ENCODE measurements at regions not wholly inside any gene's neighbourhood (a gene's known extent, or its start where the extent isn't known, plus 50 kb on each side); places are given as distances from the start of the nearest gene placed in this dataset.

DNA sequence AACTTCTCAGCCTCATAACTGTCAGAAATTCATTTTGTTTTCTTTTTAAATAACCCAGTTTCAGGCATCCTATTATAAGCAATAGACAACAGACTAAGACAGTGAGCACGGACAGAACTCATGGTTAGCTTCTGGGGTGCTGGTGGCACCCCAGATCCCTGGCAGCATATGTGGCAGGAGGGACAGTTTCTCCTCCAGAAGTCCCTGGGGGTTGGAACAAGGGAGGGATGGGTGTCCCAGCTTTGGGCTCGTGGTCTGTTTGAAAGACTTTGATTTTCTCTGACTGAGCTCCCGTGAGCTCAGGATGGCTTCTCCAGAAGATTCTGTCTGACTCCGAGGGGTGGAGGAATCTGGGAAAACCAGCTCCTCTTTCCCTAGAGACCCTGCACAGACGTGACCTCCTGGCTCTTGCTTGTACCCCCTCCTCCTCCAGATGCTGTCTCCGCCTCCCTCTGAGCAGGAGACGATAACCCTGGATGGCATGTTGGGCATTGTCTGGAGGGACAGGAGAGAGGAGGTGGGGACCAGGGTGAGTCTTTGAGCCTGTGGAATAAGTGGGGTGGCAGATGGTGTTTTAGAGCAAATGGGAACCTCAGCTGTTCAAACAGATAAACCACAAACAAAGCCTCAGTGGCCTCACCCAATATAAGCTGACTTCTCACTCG is 421.1 kb downstream of the GLRX3 start:
- no peak overlapping the region for H3K27ac ChIP-seq (ENCODE audit: low read depth, low read length, poor library complexity, severe bottlenecking)
- no peak for TF ChIP-seq EZH2 (IDR thresholded peaks at IDR 0.05; ENCODE audit: borderline replicate concordance, low read length)
- TF ChIP-seq, protein P1, sequence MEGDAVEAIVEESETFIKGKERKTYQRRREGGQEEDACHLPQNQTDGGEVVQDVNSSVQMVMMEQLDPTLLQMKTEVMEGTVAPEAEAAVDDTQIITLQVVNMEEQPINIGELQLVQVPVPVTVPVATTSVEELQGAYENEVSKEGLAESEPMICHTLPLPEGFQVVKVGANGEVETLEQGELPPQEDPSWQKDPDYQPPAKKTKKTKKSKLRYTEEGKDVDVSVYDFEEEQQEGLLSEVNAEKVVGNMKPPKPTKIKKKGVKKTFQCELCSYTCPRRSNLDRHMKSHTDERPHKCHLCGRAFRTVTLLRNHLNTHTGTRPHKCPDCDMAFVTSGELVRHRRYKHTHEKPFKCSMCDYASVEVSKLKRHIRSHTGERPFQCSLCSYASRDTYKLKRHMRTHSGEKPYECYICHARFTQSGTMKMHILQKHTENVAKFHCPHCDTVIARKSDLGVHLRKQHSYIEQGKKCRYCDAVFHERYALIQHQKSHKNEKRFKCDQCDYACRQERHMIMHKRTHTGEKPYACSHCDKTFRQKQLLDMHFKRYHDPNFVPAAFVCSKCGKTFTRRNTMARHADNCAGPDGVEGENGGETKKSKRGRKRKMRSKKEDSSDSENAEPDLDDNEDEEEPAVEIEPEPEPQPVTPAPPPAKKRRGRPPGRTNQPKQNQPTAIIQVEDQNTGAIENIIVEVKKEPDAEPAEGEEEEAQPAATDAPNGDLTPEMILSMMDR (IDR thresholded peaks at IDR 0.05; ENCODE audit: low read length), result no peak
- H3K4me2 ChIP-seq (ENCODE audit: low read length), result no peak overlapping the region

DNA sequence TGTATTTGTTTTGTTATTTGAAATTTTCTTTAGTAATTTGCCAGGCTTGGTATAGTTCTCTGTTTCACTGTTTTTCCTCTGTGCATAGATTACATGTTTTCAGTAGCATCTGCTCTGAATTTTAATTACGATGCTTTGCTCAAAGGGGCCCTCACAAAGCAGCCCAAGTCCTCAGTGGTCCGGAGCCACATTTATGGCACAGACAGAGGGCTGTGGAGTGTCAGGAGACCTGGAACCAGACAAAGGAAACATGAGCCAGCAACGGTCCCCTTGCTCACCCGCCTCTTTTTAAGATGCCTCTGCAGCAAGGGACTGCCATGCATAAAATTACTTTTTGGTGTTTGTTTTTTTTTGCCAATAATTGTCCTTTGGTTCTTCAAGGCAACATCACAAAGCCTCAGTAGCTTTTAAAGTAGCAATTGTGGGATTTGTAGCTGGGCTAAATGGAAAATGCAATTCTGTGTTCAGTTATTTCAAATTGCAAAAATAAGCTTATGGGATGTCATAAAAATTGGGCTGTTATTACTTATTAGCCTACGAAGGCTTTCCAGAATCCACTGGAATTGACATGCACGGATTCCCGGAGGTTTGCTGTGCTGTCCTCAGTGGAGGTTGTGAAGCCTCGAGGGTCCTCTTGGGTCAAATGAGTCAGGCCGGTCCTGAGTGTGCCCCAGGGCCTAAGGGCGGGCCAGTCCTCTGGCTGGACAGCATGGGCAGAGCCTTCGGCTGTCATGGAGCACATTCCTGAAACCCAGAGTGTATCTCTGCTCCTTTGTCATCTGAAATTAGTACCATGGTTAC is 422.8 kb downstream of the GLRX3 start:
- no peaks in the 10 kb centered on the region for H4K20me1 ChIP-seq (ENCODE audit: insufficient read depth, low read length)
- no peaks in the 10 kb centered on the region for H3K36me3 ChIP-seq (ENCODE audit: insufficient read depth, low read length)
- no peak overlapping the region for H2AFZ ChIP-seq (ENCODE audit: low read length)
- no peak overlapping the region for H3K27ac ChIP-seq (ENCODE audit: low read depth, low read length, poor library complexity, severe bottlenecking)
- H3K27me3 ChIP-seq (ENCODE audit: insufficient read depth, low read length), result no peaks in the 10 kb centered on the region
- H3K9me2 ChIP-seq (ENCODE audit: low read depth, low read length), result no peaks in the 10 kb centered on the region
- H3K4me3 ChIP-seq (ENCODE audit: low read depth, low read length, poor library complexity, severe bottlenecking), result no peak overlapping the region
- no peak overlapping the region for H3K9ac ChIP-seq (ENCODE audit: low read length)
- H3F3A ChIP-seq (ENCODE audit: insufficient read depth, low read length), result no peaks in the 10 kb centered on the region
- H3K9me3 ChIP-seq (ENCODE audit: low read length), result no peaks in the 10 kb centered on the region
- no peaks in the 10 kb centered on the region for H3K4me1 ChIP-seq (ENCODE audit: insufficient read depth, low read length, severe bottlenecking)
- TF ChIP-seq, protein P1 (IDR thresholded peaks at IDR 0.05; ENCODE audit: low read length), result no peak
- TF ChIP-seq EZH2 (IDR thresholded peaks at IDR 0.05; ENCODE audit: borderline replicate concordance, low read length), result no peak
- no peaks in the 10 kb centered on the region for H3K79me2 ChIP-seq (ENCODE audit: insufficient read depth, low read length)
- H3K4me2 ChIP-seq (ENCODE audit: low read length), result no peak overlapping the region

More for the DNA sequence above, 421.1 kb downstream of the GLRX3 start:
- Histone ChIP-seq H3K9me3 (ENCODE audit: low read length) (no peaks in the 10 kb centered on the region), H3K9me2 (ENCODE audit: low read depth, low read length) (no peaks in the 10 kb centered on the region), H3K27me3 (ENCODE audit: insufficient read depth, low read length) (no peaks in the 10 kb centered on the region), H3F3A (ENCODE audit: insufficient read depth, low read length) (no peaks in the 10 kb centered on the region), H3K9ac (ENCODE audit: low read length) (no peak overlapping the region), H3K4me3 (ENCODE audit: low read depth, low read length, poor library complexity, severe bottlenecking) (no peak overlapping the region), H3K4me1 (ENCODE audit: insufficient read depth, low read length, severe bottlenecking) (no peaks in the 10 kb centered on the region), H3K36me3 (ENCODE audit: insufficient read depth, low read length) (no peaks in the 10 kb centered on the region), H3K79me2 (ENCODE audit: insufficient read depth, low read length) (no peaks in the 10 kb centered on the region), H2AFZ (ENCODE audit: low read length) (no peak overlapping the region), H4K20me1 (ENCODE audit: insufficient read depth, low read length) (no peaks in the 10 kb centered on the region)

DNA sequence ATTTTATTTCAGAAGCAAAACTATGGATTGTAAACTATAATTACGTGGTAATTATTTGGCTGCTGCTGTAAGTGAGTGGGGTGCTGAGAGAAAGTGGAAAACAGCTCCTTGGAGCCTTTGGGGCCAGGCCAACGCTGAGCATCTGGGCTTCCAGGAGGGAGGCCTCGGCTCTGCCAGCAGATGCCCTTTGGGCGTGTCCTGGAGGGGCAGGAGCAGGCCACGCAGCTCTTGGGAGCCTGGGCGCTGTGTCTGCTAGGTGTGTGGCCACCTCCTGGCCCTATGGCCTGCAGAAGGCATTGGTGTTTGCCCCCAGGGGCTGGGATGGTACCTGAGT is 423.3 kb downstream of the GLRX3 start:
- H3K4me1 ChIP-seq (ENCODE audit: insufficient read depth, low read length, severe bottlenecking), result no peaks in the 10 kb centered on the region
- no peaks in the 10 kb centered on the region for H3K9me3 ChIP-seq (ENCODE audit: low read length)

More for the DNA sequence above, 423.3 kb downstream of the GLRX3 start:
- no peak overlapping the region for H2AFZ ChIP-seq (ENCODE audit: low read length)
- no peak overlapping the region for H3K4me2 ChIP-seq (ENCODE audit: low read length)
- no peaks in the 10 kb centered on the region for H3K27me3 ChIP-seq (ENCODE audit: insufficient read depth, low read length)
- H3K79me2 ChIP-seq (ENCODE audit: insufficient read depth, low read length), result no peaks in the 10 kb centered on the region
- TF ChIP-seq EZH2 (IDR thresholded peaks at IDR 0.05; ENCODE audit: borderline replicate concordance, low read length), result no peak
- TF ChIP-seq, protein P1 (IDR thresholded peaks at IDR 0.05; ENCODE audit: low read length), result no peak
- H4K20me1 ChIP-seq (ENCODE audit: insufficient read depth, low read length), result no peaks in the 10 kb centered on the region
- no peak overlapping the region for H3K9ac ChIP-seq (ENCODE audit: low read length)
- no peaks in the 10 kb centered on the region for H3F3A ChIP-seq (ENCODE audit: insufficient read depth, low read length)
- H3K27ac ChIP-seq (ENCODE audit: low read depth, low read length, poor library complexity, severe bottlenecking), result no peak overlapping the region
- H3K4me3 ChIP-seq (ENCODE audit: low read depth, low read length, poor library complexity, severe bottlenecking), result no peak overlapping the region
- H3K36me3 ChIP-seq (ENCODE audit: insufficient read depth, low read length), result no peaks in the 10 kb centered on the region
- H3K9me2 ChIP-seq (ENCODE audit: low read depth, low read length), result no peaks in the 10 kb centered on the region
